GM04503 (cell line): ENCODE measurements at regions not wholly inside any gene's neighbourhood (a gene's known extent, or its start where the extent isn't known, plus 50 kb on each side); places are given as distances from the start of the nearest gene placed in this dataset.

Experiments
- DNase-seq: peaks from one replicate; pipeline ENCODE4 v3.0.0-alpha.2; 2012; ENCODE audit warnings: low read depth

DNA sequence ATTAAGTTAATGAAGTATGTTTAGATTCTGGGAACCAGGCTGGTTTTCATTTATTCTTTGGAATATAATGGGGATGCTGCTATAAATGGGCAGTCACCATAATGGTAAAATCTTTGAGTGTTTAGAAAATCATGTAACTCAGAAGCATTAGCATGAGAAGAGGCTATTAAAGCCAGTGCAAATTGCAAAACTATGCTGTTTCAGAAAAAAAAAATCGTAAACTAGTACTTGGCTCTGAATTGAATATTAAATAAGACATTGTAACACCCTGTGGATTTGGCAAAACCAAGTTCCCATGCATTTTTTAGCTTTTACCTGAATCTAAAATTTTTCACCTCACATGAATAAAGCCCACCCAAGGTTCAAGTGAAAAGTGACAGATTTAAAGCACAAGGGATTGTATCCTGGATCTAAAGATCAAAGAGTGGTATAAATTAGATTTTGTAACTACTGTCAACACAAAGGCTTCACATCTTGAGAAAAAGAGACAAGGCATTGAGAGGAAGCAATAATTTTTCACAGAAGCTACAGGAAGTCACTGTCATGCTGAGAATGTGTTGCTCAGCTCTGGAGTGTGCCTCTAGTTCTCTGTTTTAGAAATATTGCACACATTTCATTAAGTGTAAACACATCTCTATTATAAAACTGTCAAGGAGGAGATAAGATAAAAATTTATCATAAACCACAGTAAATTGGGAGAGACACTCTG, 142.2 kb downstream of the ABCA8 start:
- DNase-seq, result peak; percentile 53

- no peak for DNase-seq
Observed at GRCh38 chr17:68809148-68809547, 146.0 kb downstream of the ABCA8 start.

DNA sequence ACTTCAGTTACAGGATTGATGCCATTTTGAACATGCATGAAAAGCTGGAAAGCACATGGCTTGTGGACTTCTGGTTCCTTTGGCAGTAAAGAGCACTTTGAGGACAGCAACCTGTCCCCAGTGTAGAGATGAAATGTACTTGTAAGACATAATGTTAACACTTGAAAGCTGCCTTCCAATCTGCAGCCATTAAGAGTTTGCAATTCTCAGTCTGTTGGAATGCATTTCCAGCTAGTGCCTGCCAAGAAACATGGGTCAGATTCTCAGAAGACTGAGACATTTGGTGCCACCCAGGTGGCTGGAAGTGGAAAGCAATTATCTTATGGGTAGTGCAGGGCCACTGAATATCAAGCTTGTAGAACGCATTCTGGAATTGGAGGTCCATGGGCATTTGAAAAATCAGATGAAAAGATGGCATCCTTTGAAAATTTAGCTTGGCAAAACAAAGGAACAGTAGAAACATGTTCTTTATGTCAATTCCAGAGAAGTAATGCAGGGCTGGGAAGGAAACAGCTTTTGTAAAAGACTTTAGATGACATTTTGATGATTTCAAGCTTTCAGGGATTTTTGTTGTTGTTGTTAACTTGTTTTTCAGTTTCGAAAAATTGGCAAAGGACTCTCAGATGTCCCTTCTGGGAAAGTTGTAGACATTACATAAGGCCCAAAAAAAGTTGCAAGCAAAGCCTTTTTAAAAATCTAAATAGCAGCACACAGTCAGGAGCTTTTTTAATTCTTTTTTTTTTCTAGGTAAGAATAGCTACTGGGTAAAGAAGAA, 147.0 kb downstream of the ABCA8 start:
- no peak for DNase-seq

DNA sequence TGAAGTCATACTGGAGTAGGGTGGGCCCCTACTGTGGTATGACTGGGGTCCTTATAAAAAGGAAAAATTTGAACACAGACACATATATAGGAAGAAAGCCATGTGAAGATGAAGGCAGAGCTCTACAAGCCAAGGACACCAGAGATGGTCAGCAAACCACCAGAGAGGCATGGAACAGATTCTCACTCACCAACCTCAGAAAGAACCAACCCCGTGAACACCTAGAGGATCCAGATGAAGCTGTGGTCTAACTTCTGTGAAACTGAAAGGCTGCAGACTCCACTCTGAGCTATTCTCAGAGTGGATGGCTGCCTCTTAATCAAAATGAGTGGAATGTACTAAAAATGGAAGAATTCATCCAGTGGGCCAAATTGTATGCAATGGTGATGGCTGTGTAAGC, 149.6 kb downstream of the ABCA8 start:
- no peak for DNase-seq

DNA sequence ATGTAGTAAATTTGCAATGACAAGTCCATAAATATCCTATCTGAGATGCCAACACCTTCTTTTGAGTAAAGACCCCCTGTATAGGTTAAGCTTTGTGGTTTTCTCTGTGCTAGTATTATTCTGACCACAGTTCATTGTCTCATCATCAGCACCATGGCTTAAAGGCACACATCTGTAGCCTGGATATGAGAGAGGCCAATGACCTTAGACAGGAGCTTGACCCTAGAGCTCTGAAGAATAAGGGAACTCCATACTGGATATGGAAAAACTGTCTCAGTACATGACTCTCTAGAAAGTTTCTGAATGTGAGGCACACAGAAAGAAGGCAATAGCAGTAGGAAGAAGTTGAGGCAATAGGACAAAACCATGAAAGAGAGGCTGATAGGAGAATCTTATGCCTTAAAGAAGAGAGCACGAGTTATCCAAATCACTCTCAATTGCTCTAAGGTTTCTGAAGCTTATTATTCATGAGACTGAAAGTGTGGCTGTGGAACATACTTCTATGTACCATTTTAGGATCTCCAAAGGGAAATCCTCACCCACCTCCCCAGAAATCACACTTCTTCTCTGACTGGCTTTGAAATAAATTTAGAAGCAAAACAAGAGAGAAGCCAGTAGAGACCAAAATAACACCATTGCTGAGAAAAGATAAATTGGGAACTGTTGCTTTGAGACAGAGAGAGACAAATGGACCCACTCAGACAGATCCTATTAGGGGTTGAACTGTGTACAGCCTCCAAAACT, 150.2 kb downstream of the ABCA8 start:
- no peak for DNase-seq

DNA sequence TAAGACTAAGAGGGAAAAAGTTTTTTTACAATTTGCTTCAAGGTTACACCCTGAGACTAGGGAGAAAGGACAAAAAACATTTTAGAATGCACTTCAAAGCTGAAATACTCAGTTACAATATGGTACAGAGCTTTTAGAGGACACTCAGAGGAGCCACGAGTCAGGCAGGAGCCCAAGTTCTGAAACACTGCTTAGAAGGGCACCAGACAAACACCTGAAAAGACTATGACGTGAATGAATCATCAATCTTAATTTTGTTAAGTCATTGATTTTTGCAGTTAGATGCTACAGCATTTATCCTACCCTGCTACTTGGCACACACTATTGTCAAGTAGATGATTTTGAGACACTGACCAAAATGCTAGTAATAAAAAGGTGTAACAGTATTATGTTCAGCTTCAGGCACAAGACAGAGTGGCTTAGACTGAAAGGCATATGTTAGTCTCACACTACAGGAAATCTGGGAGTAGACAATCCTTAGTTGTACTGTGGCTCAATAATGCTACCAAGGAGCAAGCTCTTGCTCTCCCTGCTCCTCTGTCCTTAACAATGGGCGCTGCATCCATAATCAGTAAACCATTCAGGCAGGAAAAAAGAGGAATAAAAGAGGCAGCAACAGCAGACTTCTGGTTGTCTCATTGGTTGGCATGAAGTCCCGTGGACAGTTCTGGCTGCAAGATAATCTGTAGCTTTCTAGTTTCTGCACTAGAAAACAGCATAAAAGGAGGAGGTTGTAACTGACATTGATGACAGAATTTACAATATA, 151.8 kb downstream of the ABCA8 start:
- DNase-seq, result no peak

DNA sequence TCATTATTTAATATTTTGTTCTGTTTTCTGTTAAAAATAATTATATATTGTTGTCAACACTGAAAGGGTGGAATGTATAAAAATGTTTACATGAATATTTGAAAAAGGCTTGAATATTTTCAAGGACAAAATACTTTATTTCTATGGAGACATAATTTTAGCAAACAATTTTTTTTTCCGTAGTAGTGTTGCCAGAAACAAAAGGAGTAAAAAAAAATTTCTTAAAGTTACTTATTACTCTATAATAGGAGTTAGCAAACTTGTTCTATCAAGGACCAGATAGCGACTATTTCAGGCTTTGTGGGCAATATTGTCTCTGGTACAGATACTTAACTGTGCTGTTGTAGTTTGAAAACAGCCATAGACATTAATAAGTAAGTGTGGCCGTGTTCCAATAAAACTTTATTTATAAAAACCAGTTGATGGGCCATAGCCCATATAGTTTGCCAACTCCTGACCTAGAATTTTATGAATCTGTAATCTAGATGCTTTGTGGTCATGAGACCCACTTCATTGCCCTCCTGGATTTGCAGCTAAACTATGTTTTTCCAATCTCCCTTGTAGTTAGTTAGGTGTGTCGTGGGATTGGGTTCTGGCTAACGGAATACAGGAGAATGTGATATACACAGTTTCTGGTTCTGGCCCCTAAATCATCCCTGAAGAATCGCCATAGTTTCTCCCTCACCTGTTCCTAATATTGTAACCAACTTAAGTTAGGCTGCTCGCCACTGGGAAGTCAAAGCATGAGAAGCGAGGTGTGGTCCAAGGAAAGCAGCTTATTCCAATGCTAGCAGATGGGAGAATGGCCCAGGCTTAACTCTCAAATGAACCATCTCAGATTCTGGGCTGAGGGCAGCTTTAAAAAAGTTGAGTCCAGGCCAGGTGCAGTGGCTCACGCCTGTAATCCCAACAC, 153.6 kb downstream of the ABCA8 start:
- DNase-seq, result no peak

DNA sequence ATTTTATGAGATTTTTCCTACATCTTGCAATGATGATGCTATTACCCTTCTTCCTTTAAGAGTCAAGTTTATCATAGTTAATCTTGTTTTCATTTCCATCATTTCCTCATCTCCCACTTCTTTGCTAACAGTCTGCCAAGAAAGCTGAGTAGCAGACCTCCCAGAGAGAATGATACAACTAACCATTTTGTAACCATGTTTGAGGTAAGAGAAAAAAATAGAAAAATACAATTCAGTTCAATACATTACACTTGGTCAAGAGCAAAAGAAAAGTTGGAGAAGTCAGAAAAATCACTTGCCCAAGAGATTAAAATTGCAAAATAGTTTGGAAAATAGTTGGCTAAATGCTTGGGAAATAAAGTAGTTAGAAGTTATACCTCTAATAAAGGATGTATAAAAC, 154.4 kb downstream of the ABCA8 start:
- no peak for DNase-seq

DNA sequence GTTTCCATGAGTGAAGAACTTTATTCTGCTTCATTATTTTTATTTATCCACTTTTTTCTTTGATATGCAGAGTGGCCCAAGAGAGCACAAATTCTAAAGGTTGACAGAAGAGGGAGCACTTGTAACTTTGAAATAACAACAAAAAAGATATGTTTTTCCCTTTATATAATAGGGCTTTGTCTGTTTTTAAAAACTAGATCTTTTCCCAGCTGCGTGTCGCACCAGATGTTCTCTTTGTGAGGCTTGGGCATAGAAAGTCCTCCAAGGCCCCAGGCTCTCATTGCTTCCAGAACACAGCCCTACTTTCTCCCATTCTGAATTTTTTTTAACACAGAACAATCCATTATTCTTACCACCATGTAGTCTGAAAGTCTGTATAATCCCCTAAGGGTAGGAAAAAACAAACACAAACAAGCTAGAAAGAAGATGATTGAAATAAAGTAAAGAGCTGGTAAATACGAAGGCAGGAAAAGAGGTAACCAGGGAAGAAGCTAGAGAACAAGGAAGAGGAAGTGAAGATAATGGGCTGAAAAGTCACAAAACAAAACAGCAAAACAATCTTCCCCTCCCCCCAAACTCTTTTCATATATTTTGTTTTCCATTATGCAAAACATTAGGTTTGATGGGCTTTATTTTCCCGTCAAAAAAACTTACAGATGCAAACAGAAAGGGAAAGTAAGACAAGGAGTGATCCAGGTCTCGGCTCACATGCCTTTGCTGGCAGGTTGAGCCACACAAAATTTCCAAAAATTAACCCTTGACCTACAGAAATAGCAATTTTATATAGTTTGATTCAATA, 160.4 kb downstream of the ABCA8 start:
- no peak for DNase-seq

- no peak for DNase-seq
Observed at GRCh38 chr17:68792873-68793272, 162.3 kb downstream of the ABCA8 start.

GRCh38 chr17:68792042-68792685, 163.0 kb downstream of the ABCA8 start:
- no peak for DNase-seq

DNA sequence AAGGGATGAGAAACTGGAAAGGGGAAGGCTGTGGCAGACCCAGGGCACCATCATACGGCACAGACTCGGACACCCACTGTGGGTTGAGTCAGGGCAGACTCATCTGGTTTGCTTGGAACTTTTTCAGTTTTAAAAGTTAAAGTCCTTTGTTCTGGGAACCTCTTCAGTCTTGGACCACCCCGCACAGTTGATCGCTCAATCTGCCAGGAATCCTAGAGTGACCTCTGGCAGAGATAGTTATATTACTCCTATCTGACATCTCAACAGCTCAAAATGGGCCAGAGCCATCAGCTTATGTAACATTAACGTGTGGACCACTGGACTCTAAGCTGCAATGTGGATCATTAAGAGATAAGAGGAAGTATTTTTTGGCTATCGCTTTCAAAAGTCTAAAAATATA, 164.3 kb downstream of the ABCA8 start:
- DNase-seq, result no peak

DNA sequence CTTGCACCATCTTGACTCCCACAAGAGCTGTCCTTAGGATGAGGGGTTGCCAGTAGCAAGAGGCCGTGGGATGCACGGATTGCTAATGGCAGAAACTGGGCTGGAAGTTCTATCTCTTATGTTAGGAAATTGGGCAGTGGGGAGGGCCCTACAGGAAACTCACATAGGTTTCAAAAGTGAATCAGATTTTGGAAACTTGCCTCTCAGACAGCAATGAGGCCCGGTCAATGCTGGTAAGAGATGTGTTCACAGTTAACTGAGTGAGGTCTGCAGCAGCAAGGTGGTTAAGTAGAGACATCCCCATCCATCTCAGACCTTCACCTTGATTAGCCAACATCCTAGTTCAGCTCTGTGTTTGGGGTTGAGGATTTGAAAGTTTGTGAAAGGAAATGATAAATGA, 164.7 kb downstream of the ABCA8 start:
- no peak for DNase-seq

DNA sequence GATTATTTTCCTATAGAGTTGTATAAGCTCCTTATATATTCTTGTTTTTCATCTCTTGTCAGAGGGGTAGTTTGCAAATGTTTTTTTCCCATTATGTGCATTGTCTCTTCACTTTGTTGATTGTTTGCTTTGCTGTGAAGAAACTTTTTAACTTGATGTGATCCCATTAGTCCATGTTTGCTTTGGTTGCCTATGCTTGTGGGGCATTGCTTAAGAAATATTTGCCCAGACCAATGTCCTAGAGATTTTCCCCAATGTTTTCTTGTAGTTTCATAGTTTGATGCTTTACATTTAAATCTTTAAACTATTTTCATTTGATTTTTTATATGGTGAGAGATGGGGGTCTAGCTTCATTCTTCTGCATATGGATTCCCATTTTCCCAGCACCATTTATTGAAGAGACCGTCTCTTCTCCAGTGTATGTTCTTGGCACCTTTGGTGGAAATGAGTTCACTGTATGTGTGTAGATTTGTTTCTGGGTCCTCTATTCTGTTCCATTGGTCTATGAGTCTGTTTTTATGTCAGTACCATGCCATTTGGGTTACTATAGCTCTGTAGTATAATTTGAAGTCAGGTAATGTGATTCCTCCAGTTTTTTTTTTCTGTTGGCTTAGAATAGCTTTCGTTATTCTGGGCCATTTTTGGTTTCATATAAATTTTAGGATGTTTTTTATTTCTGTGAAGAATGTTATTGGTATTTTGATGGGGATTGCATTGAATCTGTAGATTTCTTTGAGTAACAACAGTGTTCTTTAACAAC, 165.8 kb downstream of the ABCA8 start:
- DNase-seq, result no peak

GRCh38 chr17:68785565-68786486, 169.4 kb downstream of the ABCA8 start:
- no peak for DNase-seq

- no peak for DNase-seq
Observed at GRCh38 chr17:68784431-68784830, 170.8 kb downstream of the ABCA8 start.

- no peak for DNase-seq
Observed at GRCh38 chr17:68783861-68784260, 171.3 kb downstream of the ABCA8 start.

DNA sequence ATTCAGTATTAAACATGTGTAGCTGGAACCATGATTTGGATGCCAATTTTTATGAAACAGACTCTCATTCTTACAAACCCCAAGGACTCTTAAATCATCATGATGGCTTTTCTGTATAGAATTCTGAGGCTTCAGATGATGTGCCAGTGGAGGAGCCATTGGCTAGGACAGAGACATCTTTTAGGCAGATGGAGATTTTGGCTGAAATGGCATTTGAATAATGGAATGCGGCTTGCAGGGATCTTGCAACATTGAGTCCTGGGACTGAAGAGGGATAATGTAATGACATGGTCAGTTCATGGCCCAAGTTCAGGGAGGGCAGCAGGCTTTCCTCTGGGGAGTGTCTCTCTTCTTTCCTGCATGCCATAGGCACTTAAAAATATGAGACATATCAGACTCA, 172.4 kb downstream of the ABCA8 start:
- peak; percentile 92 for DNase-seq
